Retina (tissue), 1 donor: ENCODE measurements at regions not wholly inside any gene's neighbourhood (a gene's known extent, or its start where the extent isn't known, plus 50 kb on each side); places are given as distances from the start of the nearest gene placed in this dataset.

Experiments
- DNase-seq: peaks from one replicate; pipeline ENCODE4 v3.0.0-alpha.2; 2016

DNA sequence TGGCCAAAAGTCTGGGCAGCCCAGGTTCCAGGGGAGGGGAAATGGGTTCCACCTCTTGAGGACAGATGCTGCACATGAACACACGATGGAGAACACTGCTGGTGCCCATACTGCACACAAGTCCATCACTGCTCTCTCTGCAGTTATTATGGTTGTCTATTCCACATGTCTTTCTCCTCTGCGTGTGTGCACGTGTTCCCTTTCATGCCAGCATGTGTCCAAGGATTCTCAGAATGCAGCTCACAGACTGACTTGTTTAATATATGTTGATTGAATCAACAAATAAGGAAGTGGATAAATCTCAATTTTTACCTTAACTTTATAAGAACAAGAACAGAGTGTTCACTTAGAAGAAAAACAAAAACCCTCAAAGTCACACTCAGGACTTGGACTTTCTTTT lies 158.9 kb downstream of the FNDC1 start:
- no peak for DNase-seq

DNA sequence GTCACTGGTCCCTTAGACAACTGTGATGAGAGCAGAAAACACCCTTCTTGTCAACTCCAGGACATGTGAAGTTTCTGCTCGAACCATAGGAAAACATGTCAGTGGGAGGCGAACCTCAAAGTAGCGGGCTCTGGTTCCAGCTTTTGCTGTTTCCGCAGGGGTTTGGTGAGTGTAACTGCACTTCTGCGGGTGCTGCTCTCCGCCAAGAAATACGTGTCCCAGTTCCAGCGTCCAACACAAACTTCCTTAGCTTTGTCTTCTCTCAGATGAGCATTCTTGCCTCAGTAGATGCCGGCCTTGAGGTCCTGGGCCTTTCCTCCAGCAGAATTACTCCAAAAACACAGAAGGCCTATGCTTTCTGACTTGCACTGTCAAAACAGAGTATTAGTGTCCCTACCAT lies 156.3 kb downstream of the FNDC1 start:
- no peak for DNase-seq

DNA sequence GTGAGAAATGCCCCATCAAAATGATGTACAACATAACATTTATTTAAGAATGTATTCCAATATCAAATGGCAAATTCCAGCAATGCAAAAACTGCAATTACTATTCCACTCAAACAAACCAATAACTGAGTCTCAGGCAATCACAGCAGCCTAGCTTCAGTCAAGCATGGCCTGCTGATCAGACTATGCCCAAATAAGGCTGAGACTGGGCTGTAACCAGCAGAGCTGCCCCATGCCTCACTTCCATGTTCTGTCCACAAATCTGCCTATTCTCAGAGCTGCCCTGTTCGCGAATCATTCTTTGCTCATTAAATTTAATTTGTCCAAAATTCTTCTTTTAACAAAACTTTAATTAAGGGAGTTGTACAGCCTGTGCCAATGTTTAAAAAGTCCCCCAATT lies 155.4 kb downstream of the FNDC1 start:
- DNase-seq, result no peak
